Hypothalamus (tissue), 51 donors: ENCODE measurements at regions not wholly inside any gene's neighbourhood (a gene's known extent, or its start where the extent isn't known, plus 50 kb on each side); places are given as distances from the start of the nearest gene placed in this dataset.
A peak's percentile ranks its signal among the peaks of the same experiment; 100 is the strongest.

Source experiments
- DNase-seq, 51 donors: peaks; one replicate each; lab custom pipeline; 2025; lab: John Stamatoyannopoulos, UW

DNA sequence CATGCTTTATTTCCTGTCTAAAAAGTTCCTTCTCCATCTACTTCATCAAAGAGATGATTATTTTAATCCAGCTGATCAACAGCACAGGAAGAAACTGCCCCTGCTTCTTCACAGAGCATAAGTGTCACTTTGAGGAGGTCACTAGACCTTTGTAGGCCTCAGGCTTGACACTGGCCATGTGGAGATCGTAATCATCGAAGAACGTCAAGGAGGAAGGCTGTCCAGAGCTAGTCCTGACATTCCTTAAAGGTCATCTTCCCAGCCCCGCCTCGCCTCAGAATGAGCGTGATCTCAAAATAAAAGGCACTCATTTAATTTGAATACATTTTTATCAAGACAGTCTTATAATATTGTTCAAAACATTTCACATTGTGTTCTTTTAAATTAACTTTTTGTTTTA lies 445.7 kb upstream of the CDH4 start:
- no peak for DNase-seq

- DNase-seq: no peak
Observed at GRCh38 chr20:60806824-60807223, 445.2 kb upstream of the CDH4 start.

DNA sequence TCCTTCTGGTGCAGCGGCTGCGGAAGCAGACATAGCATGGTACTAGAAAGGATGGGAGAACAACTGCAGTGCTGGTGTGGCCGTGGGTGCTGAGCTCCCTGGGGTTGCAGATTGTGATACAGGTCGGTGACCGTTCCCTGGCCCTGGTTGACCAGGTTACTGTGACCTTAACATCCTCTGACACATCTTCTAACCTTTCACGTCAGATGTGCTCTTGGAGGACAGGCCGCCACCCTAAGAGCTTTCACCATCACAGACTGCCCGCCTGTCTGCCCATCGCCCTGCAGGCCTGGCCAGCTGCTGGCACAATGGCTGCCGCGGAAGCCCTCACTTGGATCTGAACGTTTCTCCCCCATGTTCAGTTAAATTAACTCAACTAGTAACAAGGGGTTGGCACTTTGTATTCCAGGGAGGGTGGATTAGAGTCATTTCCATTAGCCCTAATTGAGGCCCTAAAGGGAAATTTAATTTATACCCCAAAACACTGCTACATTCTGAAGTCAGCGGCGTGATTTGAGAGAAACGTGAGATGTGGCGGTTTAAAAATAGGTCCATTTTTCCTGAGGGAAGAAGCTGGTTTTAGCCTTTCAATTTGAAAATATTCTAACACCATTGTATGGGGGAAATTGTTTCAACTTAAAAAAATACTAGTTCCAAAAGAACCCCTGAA lies 443.9 kb upstream of the CDH4 start:
- DNase-seq: no peak

DNA sequence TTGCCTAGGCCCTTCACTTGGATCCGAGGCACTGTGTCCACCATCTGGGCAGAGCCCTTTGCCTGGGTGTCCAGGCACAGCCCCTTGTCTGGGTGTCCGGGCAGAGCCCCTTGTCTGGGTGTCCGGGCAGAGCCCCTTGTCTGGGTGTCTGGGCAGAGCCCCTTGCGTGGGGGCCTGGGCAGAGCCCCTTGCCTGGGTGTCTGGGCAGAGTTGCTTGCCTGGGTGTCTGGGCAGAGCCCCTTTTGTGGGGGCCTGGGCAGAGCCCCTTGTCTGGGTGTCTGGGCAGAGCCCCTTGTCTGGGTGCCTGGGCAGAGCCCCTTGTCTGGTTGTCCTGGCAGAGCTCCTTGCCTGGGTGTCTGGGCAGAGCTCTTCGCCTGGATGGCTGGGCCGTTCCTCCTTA lies 443.4 kb upstream of the CDH4 start:
- no peak for DNase-seq

- no peak for DNase-seq
Observed at GRCh38 chr20:60810561-60810960, 441.5 kb upstream of the CDH4 start.

- DNase-seq: no peak
Observed at GRCh38 chr20:60812561-60812960, 439.5 kb upstream of the CDH4 start.

DNA sequence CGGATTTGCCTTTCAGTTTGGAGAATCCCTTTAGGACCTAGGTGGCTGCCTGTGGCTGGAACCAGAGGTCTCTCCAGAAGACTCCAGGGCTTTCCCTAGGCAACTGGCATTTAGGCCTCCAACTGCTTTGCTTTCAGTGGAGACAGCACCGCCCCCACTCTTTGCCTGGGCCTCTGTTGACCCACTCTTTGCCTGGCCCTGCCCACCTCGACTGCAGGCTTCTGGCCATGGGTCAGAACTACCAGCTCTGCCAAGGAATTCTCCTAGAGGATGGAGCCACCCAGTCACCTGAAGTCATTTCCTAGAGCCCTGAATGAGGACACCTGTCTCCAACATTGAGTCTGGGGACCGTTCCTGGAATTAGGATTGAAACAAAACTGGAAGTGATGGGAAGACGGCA lies 439.0 kb upstream of the CDH4 start:
- DNase-seq: no peak

DNA sequence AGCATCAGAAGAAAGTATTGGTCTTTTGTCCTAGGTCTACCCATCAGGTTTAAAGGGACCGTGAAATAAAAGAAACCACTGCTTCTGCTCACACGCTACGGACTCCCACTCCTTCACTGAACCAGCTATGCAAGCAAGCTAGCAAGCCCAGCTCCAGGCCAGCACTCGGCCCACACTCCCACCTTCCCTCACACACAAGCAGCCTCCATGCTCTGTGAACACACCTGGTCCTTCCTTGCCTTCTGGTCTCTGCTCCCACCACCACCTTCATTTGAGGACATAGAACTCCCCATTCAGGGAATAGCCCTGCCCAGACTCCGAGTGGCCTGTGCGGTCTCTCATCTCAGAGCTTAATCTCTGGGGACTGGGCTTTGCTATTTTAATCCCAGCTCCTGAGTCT lies 436.4 kb upstream of the CDH4 start:
- no peak for DNase-seq

- no peak for DNase-seq
Observed at GRCh38 chr20:60816901-60817300, 435.2 kb upstream of the CDH4 start.

DNA sequence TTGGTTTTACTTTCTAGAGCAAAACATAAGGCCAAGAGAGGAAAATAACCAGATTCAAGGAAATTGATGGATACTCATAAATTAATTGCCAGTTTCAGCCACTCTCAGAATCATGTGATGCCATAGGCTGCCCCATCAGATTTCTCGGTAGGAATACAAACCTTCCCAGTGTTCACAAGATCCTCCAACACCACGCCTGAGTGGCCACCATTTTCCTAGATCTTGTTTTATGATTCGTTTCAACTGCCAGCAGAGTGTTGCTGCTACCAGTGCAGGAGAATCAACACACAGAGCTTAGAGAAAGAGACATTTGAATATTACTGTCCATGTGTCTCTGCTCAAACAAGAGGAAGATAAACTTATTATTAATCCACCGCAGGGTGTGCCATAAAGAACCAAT lies 434.2 kb upstream of the CDH4 start:
- DNase-seq: no peak

GRCh38 chr20:60819511-60819910 lies 432.6 kb upstream of the CDH4 start:
- DNase-seq: no peak

DNA sequence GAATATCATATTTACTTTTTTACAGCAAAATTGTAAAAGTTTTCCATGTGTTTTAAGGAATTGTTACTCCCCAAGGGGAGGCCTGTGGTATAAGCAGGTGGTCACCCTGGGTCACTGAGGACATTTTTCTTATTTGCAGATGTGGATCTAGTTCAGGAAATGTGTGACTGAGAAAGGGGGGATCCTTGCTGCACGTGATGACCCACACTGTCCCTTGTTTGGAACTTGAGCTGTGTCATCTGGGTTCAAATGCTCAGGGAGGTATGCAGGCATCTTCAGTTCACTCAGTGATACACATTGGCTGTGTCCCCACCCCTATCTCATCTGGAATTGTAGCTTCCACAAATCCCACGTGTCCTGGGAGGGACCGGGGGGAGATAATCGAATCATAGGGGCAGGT lies 431.9 kb upstream of the CDH4 start:
- no peak for DNase-seq

GRCh38 chr20:60820918-60821317 lies 431.1 kb upstream of the CDH4 start:
- DNase-seq: no peak

DNA sequence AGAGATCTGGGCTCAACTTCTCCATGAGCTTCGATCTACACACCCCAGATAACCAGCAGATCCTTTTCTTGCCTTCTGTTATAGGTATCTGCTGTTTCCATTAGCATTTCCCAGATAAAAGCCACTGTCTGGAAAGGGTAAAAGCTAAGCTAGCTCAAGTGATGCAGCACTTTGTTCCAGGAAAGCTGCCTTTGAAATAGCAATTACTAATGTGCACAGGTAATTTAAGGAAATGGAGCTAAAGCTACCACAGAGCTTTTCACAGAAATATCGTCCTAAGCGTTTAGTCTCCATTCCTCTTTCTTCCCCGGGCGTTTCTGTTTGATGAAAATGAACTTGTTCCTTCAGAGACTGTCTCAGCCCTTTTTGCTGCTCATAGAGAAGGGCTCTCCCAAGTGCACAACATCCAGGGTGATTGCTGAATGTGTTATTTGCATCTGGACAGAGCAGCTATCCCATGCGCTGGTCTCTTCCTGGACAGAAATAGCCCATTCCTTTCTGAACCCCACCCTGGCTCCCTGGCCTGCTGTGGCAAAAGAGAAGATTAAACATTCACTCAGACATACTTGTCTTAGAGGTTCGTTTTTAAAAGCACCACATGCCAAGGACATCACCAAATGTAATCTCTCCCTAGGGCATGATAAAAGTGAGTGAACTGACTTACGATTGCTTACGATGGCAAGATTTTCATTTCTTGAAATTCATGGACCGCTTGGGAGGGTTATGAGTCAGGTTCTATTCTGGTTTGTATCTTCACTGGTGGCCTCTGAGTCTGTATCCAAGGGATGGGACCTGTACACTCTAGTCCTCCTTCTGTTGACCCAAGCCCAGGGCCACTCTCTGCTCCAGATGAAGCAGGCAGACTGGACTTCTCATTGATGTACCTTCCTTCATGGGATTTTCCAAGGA lies 429.1 kb upstream of the CDH4 start:
- no peak for DNase-seq

DNA sequence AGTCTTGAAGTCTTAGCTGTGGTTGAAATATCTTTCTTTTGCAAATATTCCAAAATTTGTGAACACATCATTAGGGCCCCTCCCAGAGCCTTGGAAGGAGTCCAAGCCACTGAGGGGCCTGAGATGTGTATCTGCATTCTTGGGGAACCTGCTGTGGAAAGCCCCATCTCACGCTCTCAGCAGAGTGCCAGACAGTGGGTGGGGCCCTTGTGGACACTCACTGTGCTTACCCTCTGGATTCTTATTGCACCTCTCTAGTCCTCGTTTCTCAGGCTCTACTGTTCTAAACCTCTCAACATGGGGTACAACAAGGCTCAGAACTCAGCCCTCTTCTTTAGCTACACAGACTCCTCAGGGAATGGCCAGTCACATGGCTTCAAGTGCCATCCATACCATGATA lies 416.2 kb upstream of the CDH4 start:
- no peak for DNase-seq

DNA sequence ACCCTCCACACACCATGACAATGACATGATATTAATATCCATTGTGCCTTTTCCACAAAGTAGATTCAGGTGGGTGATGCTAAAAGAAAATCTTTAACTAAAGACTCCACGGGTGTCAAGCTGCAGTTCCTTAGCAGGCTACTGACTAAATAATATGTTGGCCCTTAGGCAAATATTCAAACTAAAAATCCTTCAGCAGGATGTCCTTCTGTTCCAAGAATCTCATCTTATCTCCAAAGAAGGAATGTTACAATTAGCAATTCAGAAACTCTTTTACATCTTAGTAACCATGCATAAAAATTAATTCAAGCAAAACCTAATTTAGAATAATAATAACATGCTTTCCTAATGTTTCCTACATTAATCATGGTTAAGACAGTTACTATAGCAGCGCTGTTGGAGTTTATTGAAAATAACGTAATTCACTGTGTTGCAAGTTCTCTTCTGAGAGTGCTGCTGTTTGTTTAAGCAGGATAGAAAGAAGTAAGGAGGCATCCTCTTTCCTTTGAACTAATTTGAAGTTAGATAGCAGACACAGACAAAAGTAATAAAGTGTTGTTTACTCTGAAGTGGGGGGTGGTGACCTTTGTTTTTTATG lies 414.8 kb upstream of the CDH4 start:
- DNase-seq: peak in 1 of 51 donors; percentile 35

- no peak for DNase-seq
Observed at GRCh38 chr20:60838297-60838696, 413.8 kb upstream of the CDH4 start.

DNA sequence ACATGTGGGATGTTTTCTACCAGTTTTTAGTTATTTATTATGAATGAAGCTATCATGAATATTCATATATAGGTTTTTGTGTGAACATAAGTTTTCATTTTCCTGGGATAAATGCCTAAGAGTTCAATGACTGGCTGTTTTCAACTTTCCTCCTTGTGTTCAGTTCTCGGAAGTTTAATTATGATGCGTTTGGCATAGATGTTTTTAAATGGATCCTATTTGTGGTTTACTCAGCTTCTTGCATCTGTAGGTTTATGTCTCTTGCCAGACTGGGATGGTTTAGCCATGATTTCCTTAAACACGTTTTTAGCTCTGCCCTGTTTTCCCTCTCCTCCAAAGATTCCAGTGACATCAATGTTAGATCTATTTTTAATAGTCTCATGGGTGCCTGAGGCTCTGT lies 411.1 kb upstream of the CDH4 start:
- DNase-seq: no peak

GRCh38 chr20:60845146-60845545 lies 406.9 kb upstream of the CDH4 start:
- DNase-seq: no peak

DNA sequence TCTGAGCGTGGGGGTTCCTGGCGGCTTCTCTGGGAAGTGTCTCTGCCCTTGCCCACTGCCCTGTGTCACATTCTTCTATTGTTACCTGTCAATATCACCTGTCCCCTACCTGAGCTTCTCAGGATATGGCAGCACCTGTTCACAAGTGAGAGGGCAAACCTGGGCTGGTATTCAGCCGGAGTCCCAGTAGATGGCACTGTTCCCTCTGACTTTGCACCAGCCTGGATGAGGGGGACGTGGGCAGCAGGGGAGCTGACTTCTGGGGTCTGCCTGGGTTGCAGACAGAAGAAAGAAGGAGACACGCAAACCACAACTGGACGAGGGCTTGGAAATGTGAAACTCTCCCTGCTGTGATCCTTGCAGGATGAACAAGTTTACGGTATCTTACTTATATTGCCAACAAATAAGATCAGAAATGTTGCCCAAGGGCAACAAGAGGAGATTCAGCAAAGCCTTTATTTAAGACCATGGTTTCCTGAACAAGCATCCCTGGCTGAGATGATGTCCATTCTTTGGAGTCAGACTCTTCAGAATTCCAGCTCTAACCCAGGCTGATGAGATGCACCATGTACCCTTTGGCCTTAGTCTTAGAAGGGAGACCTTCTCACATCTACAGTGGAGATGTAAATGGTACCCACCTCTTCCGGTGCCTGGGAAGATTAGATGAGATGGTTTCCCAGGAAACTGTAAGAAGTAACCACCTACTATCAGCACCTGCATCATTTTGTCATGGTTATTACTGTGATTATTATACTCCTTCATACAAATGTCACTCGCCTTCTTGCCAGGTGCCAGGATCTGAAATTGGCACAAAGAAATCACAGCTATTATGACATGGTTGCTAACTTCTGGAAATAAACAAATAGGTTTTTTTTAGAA lies 400.0 kb upstream of the CDH4 start:
- no peak for DNase-seq

- no peak for DNase-seq
Observed at GRCh38 chr20:60857708-60858107, 394.4 kb upstream of the CDH4 start.
